ENCODE measurements at regions not wholly inside any gene's neighbourhood (a gene's known extent, or its start where the extent isn't known, plus 50 kb on each side); places are given as distances from the start of the nearest gene placed in this dataset.
A peak's percentile ranks its signal among the peaks of the same experiment; 100 is the strongest.
"Not testable (repeated sequence)": the region's sequence is repeated elsewhere in the genome, so short reads cannot be mapped to it uniquely, and the experiment has no call there.

- Histone ChIP-seq H3K18ac (ENCODE audit: low read length) (peak overlapping the region; percentile 83), H3K9ac (ENCODE audit: low read depth, low read length, poor library complexity) (no peak overlapping the region), H3K27me3 (ENCODE audit: control insufficient read depth in 3 of 3, insufficient read depth in 3 of 3, low read depth in 1 of 3, low read length in 3 of 3) (no peaks in the 10 kb centered on the region), H2BK15ac (ENCODE audit: low read length) (no peak overlapping the region), H3K36me3 (replicated peaks in 1 of 2; ENCODE audit: control insufficient read depth in 2 of 2, insufficient read depth in 2 of 2, low read length in 2 of 2) (no peaks in the 10 kb centered on the region), H2AK5ac (ENCODE audit: low read depth, low read length) (no peak overlapping the region), H3K27ac (replicated peaks; ENCODE audit: low read length) (no peak overlapping the region), H3K9me3 (replicated peaks in 1 of 2; ENCODE audit: control insufficient read depth in 2 of 2, insufficient read depth in 1 of 2, low read depth in 1 of 2, low read length in 2 of 2) (no peaks in the 10 kb centered on the region), H2BK5ac (ENCODE audit: low read length) (peak overlapping the region; percentile 24), H2BK12ac (ENCODE audit: low read length) (peak overlapping the region; percentile 41), H3K4me2 (ENCODE audit: insufficient read depth, low read length, poor library complexity, severe bottlenecking) (no peak overlapping the region), H2BK120ac (ENCODE audit: low read depth, low read length) (no peak overlapping the region), H3K4me3 (ENCODE audit: low read length in 2 of 2) (no peak overlapping the region), H4K91ac (ENCODE audit: low read depth, low read length, poor library complexity) (no peak overlapping the region), H3K14ac (ENCODE audit: low read length) (no peak overlapping the region), H4K8ac (ENCODE audit: low read depth, low read length) (no peak overlapping the region), H3K4me1 (ENCODE audit: control insufficient read depth in 2 of 2, insufficient read depth in 1 of 2, low read depth in 1 of 2, low read length in 2 of 2) (peaks cover 2 to 4% of the 10 kb centered on the region in 2 donors), H3K4ac (ENCODE audit: low read length) (no peak overlapping the region), H3K79me1 (ENCODE audit: low read depth, low read length) (no peaks in the 10 kb centered on the region), H3K23ac (ENCODE audit: low read depth, low read length, poor library complexity) (no peak overlapping the region), H2AFZ (ENCODE audit: low read length) (no peak overlapping the region)
- WGBS, 2 donors (ENCODE audit: extremely low coverage in 2 of 2, insufficient read length in 2 of 2, insufficient replicate concordance in 1 of 2) = no CpG with 5 or more reads among the region's 7 CpGs
- DNase-seq (ENCODE audit: low spot score) = no peak
Measured at GRCh38 chrX:129086802-129087201, 436.5 kb downstream of the SMARCA1 start.

GRCh38 chrX:129084291-129084690, 439.0 kb downstream of the SMARCA1 start:
- H3K27me3 ChIP-seq (ENCODE audit: control insufficient read depth in 3 of 3, insufficient read depth in 3 of 3, low read depth in 1 of 3, low read length in 3 of 3); H2BK12ac ChIP-seq (ENCODE audit: low read length); DNase-seq (ENCODE audit: low spot score); H3K27ac ChIP-seq (replicated peaks; ENCODE audit: low read length); H3K14ac ChIP-seq (ENCODE audit: low read length); H3K4me1 ChIP-seq (ENCODE audit: control insufficient read depth in 2 of 2, insufficient read depth in 1 of 2, low read depth in 1 of 2, low read length in 2 of 2); H4K91ac ChIP-seq (ENCODE audit: low read depth, low read length, poor library complexity); H3K79me1 ChIP-seq (ENCODE audit: low read depth, low read length); H3K4ac ChIP-seq (ENCODE audit: low read length); H3K9me3 ChIP-seq (replicated peaks in 1 of 2; ENCODE audit: control insufficient read depth in 2 of 2, insufficient read depth in 1 of 2, low read depth in 1 of 2, low read length in 2 of 2); H3K18ac ChIP-seq (ENCODE audit: low read length); H3K36me3 ChIP-seq (replicated peaks in 1 of 2; ENCODE audit: control insufficient read depth in 2 of 2, insufficient read depth in 2 of 2, low read length in 2 of 2); H3K4me3 ChIP-seq (ENCODE audit: low read length in 2 of 2); H4K8ac ChIP-seq (ENCODE audit: low read depth, low read length); H2BK120ac ChIP-seq (ENCODE audit: low read depth, low read length); H3K23ac ChIP-seq (ENCODE audit: low read depth, low read length, poor library complexity); H2AK5ac ChIP-seq (ENCODE audit: low read depth, low read length); H2BK5ac ChIP-seq (ENCODE audit: low read length); H3K4me2 ChIP-seq (ENCODE audit: insufficient read depth, low read length, poor library complexity, severe bottlenecking); H3K9ac ChIP-seq (ENCODE audit: low read depth, low read length, poor library complexity); H2AFZ ChIP-seq (ENCODE audit: low read length); H2BK15ac ChIP-seq (ENCODE audit: low read length): not testable (repeated sequence)
- no CpG with 5 or more reads among the region's 3 CpGs for WGBS, 2 donors (ENCODE audit: extremely low coverage in 2 of 2, insufficient read length in 2 of 2, insufficient replicate concordance in 1 of 2)

- H2BK12ac ChIP-seq (ENCODE audit: low read length) = no peak overlapping the region
- no peak overlapping the region for H3K9ac ChIP-seq (ENCODE audit: low read depth, low read length, poor library complexity)
- H3K14ac ChIP-seq (ENCODE audit: low read length) = no peak overlapping the region
- H3K18ac ChIP-seq (ENCODE audit: low read length) = no peak overlapping the region
- H3K36me3 ChIP-seq (replicated peaks in 1 of 2; ENCODE audit: control insufficient read depth in 2 of 2, insufficient read depth in 2 of 2, low read length in 2 of 2) = no peaks in the 10 kb centered on the region
- H3K27ac ChIP-seq (replicated peaks; ENCODE audit: low read length) = no peak overlapping the region
- no peak overlapping the region for H2BK120ac ChIP-seq (ENCODE audit: low read depth, low read length)
- no peak overlapping the region for H3K4me2 ChIP-seq (ENCODE audit: insufficient read depth, low read length, poor library complexity, severe bottlenecking)
- no peaks in the 10 kb centered on the region for H3K4me1 ChIP-seq (ENCODE audit: control insufficient read depth in 2 of 2, insufficient read depth in 1 of 2, low read depth in 1 of 2, low read length in 2 of 2)
- no peak overlapping the region for H3K23ac ChIP-seq (ENCODE audit: low read depth, low read length, poor library complexity)
- H4K8ac ChIP-seq (ENCODE audit: low read depth, low read length) = no peak overlapping the region
- no peak overlapping the region for H2BK5ac ChIP-seq (ENCODE audit: low read length)
- H3K4ac ChIP-seq (ENCODE audit: low read length) = no peak overlapping the region
- H2AFZ ChIP-seq (ENCODE audit: low read length) = no peak overlapping the region
- H2AK5ac ChIP-seq (ENCODE audit: low read depth, low read length) = no peak overlapping the region
- no peak overlapping the region for H4K91ac ChIP-seq (ENCODE audit: low read depth, low read length, poor library complexity)
- H2BK15ac ChIP-seq (ENCODE audit: low read length) = no peak overlapping the region
- H3K27me3 ChIP-seq (ENCODE audit: control insufficient read depth in 3 of 3, insufficient read depth in 3 of 3, low read depth in 1 of 3, low read length in 3 of 3) = no peaks in the 10 kb centered on the region
- no peaks in the 10 kb centered on the region for H3K9me3 ChIP-seq (replicated peaks in 1 of 2; ENCODE audit: control insufficient read depth in 2 of 2, insufficient read depth in 1 of 2, low read depth in 1 of 2, low read length in 2 of 2)
- no CpG with 5 or more reads among the region's 3 CpGs for whole genome bisulfite sequencing, 2 donors (ENCODE audit: extremely low coverage in 2 of 2, insufficient read length in 2 of 2, insufficient replicate concordance in 1 of 2)
- no peak for DNase-seq (ENCODE audit: low spot score)
- H3K4me3 ChIP-seq (ENCODE audit: low read length in 2 of 2) = no peak overlapping the region
- no peaks in the 10 kb centered on the region for H3K79me1 ChIP-seq (ENCODE audit: low read depth, low read length)
Measured at GRCh38 chrX:129077424-129078170, 445.7 kb downstream of the SMARCA1 start.

GRCh38 chrX:129071390-129071789, 451.9 kb downstream of the SMARCA1 start:
- Histone ChIP-seq H3K9me3 (replicated peaks in 1 of 2; ENCODE audit: control insufficient read depth in 2 of 2, insufficient read depth in 1 of 2, low read depth in 1 of 2, low read length in 2 of 2) (no peaks in the 10 kb centered on the region), H2AK5ac (ENCODE audit: low read depth, low read length) (no peak overlapping the region), H3K27ac (replicated peaks; ENCODE audit: low read length) (peak overlapping the region; percentile 96), H3K4ac (ENCODE audit: low read length) (no peak overlapping the region), H3K27me3 (ENCODE audit: control insufficient read depth in 3 of 3, insufficient read depth in 3 of 3, low read depth in 1 of 3, low read length in 3 of 3) (no peaks in the 10 kb centered on the region), H4K8ac (ENCODE audit: low read depth, low read length) (no peak overlapping the region), H2BK5ac (ENCODE audit: low read length) (no peak overlapping the region), H2BK15ac (ENCODE audit: low read length) (no peak overlapping the region), H3K4me2 (ENCODE audit: insufficient read depth, low read length, poor library complexity, severe bottlenecking) (peak overlapping the region; percentile 25), H3K4me1 (ENCODE audit: control insufficient read depth in 2 of 2, insufficient read depth in 1 of 2, low read depth in 1 of 2, low read length in 2 of 2) (peaks cover 0 to 6% of the 10 kb centered on the region in 2 donors), H3K4me3 (ENCODE audit: low read length in 2 of 2) (no peak overlapping the region), H4K91ac (ENCODE audit: low read depth, low read length, poor library complexity) (no peak overlapping the region), H2BK12ac (ENCODE audit: low read length) (no peak overlapping the region), H2AFZ (ENCODE audit: low read length) (peak overlapping the region; percentile 3), H3K36me3 (replicated peaks in 1 of 2; ENCODE audit: control insufficient read depth in 2 of 2, insufficient read depth in 2 of 2, low read length in 2 of 2) (no peaks in the 10 kb centered on the region), H2BK120ac (ENCODE audit: low read depth, low read length) (no peak overlapping the region), H3K79me1 (ENCODE audit: low read depth, low read length) (no peaks in the 10 kb centered on the region), H3K18ac (ENCODE audit: low read length) (no peak overlapping the region), H3K14ac (ENCODE audit: low read length) (no peak overlapping the region), H3K23ac (ENCODE audit: low read depth, low read length, poor library complexity) (no peak overlapping the region), H3K9ac (ENCODE audit: low read depth, low read length, poor library complexity) (no peak overlapping the region)
- no CpG with 5 or more reads among the region's 2 CpGs for WGBS, 2 donors (ENCODE audit: extremely low coverage in 2 of 2, insufficient read length in 2 of 2, insufficient replicate concordance in 1 of 2)
- no peak for DNase-seq (ENCODE audit: low spot score)
